Activated gamma-delta T cell treated with Interleukin-2 at 50 U/mL for 16 hours (primary cell): ENCODE measurements at regions not wholly inside any gene's neighbourhood (a gene's known extent, or its start where the extent isn't known, plus 50 kb on each side); places are given as distances from the start of the nearest gene placed in this dataset.

Source experiments
- DNase-seq: peaks from one replicate; pipeline ENCODE4 v3.0.0-alpha.2; 2020

- no peak for DNase-seq
Measured at GRCh38 chr3:87390821-87391220, 114.4 kb upstream of the POU1F1 start.

DNA sequence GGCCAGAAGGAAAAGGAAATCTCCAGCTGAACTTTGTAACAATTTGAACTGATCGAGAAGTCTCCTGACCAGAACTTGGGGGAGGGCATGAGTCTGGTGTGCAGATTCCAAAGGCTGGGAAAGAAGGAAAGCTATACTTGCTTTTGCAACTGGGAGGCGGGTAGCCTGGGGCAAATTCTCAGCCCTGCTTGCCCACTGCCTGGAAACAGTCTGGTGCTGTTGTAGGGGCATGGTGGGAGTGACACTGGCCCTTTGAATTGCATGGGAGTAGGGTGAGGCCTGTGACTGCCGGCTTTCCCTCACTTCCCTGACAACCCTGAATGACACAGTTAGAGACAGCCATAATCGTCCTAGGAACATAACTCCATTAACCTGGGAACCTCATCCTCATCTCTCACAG lies 114.0 kb upstream of the POU1F1 start:
- no peak for DNase-seq

- DNase-seq, result no peak
Measured at GRCh38 chr3:87375231-87375682, 98.9 kb upstream of the POU1F1 start.

DNA sequence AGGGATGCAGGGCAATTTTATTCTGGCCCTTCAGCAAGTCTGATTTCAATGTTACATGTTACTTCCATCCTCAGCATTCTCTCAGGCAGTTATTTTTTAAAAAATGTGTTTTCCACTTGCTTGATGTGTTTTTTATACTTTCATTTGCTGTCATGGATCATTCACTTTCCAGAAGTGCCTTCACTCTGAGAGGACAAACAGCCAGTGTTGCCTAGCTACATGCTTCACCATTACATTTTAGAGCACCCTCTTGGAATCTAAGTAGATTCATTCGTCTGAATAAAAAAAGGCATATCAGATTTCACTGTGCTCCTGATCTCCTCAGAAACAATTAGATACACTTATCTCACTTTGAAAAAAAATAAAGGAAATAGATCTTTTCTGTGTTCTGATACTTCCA lies 93.6 kb upstream of the POU1F1 start:
- no peak for DNase-seq

DNA sequence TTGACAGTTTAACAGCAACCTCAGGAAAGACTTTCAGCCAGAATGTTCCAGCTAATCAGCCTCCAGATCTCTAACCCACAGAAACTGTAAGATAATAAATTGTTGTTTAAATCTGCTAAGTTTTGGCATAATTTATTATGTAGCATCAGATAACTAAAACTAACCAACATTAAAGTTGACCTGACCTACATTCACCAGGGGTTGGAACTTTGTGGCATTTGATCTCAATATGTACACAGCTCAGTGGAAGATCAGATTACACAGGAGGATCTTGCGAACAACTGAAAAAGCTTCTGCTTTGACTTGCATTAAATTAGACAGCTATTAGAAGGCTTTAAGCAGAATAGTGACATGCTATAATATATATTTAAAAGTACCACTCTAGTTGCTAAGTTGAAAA lies 91.4 kb upstream of the POU1F1 start:
- no peak for DNase-seq

- no peak for DNase-seq
Measured at GRCh38 chr3:87363721-87364120, 87.3 kb upstream of the POU1F1 start.

GRCh38 chr3:87361956-87362355 lies 85.6 kb upstream of the POU1F1 start:
- no peak for DNase-seq

DNA sequence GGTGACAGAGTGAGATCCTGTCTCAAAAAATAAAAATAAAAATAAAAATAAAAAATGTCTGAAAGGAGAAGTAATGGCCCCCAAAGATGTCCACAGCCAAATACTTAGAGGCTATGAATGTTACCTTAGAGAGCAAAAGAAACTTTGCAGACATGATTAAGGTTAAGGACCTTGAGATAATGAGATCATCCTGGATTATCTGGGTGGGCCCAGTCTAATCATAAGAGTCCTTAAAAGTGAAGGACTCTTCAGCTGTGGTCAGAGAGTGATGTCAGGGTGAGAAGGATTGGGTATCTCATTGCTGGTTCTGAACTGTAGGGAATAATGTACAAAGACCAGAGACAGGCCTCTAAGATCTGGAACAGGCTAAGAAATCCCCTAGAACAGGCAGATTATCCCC lies 84.9 kb upstream of the POU1F1 start:
- DNase-seq, result no peak

DNA sequence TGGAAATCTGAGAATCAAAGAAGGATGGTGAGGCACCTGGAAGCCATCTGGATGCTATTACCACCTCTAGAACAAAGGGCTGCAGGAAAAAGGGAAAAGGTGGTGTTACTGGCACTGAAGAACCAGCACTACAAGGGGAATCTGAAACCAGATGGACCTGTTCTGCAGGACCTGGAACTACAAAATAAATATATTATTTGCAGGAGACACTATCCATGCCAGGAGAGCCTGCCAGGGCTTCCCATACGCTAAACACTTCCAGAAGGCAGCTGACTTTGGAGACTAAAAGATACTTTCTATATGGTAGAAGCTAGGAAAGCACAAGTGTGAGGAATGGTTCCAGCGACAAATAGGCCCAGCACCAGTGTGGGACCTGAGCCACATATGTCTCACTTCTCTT lies 83.4 kb upstream of the POU1F1 start:
- no peak for DNase-seq

DNA sequence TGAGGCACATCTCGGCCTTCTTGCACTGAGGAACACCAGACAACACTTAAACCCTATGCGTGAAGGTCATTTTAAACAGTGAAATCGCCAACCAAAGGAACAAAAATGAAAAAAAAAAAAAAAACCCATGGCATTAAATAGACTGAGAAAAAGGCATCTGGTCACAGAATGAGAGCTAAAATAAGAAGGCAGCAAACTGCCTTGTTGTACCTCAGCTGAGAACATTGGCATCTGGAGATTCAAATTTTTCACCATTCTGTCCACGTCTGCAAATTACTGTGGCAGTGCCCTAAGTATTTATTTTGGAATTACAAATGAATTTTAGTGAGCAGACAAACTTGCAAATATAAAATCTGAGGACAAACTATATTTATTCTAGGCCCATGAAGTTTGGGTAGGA lies 82.6 kb upstream of the POU1F1 start:
- DNase-seq, result no peak

DNA sequence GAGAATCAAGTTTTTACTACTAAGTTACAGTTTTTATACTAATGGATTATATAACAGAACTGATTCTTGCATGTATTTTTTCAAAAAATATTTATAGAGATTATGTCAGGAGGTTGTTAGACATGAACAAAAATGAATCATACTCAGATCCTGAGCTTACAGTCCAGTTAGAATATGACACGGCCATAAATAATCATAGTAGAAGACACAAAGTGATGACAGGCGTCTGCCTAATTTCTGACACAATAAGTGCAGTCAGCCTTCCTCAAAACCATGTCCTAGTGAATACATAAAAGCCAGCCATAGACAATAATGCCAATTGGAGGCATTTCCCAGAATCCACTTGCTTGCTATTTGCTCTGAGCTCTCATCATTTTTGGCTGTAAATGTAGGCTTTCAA lies 81.7 kb upstream of the POU1F1 start:
- no peak for DNase-seq

DNA sequence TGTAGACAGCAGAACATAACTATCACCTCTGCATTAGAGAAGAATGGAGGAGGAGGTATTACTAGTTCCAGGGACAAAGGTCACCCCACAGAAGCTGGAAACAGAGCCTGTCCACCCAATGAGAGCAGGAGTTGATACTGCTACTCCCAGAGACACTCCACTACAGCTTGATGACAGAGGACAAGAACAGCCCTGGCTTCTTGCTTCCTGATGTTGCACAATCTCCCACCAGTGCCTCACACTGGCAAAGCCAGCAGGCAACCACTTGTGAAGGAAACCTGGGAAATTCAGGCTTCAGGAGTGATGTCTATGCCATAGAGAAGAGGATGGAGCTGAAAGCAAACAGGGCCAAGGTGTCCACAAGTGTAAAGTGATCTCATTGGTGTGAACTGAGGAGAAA lies 78.0 kb upstream of the POU1F1 start:
- no peak for DNase-seq

DNA sequence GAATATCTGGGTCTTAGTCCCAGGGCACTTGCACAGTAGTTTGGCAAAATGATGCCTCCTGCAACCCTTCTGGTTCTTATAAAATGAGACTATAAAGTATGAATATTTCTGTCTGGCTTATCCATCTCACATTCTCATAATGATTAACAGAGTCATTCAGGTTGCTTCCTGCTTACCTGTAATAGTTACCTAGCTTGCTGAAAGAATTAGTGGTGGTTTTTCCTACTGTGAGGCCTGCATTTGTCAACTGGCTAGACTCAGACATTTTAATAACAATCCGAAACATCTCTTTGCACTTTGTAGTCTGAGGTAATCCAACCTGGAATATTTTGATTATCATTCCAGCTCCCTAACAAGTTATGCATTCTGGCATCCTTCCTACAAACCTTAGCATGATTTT lies 75.6 kb upstream of the POU1F1 start:
- no peak for DNase-seq

GRCh38 chr3:87350367-87351199 lies 74.2 kb upstream of the POU1F1 start:
- peak; percentile 23 for DNase-seq

- DNase-seq, result no peak
Measured at GRCh38 chr3:87349833-87350232, 73.4 kb upstream of the POU1F1 start.

DNA sequence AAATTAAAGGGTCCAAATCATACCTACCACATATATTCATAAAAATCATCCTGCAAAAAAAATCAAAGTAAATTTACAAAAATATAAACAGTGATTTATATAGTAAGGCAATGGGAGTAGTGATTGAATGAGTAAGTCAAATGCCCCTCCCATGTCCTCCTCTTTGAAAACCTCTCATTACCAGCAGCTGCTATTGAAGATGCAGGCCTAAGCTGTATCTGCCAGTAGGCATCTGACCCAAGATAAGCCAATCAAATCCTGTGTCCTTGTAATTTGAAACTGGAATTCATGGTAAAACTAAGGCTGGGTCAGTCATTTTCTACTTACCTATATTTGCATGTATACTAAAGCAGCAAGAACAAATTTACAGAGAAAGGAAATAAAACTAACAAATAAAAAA lies 60.4 kb upstream of the POU1F1 start:
- DNase-seq, result no peak

DNA sequence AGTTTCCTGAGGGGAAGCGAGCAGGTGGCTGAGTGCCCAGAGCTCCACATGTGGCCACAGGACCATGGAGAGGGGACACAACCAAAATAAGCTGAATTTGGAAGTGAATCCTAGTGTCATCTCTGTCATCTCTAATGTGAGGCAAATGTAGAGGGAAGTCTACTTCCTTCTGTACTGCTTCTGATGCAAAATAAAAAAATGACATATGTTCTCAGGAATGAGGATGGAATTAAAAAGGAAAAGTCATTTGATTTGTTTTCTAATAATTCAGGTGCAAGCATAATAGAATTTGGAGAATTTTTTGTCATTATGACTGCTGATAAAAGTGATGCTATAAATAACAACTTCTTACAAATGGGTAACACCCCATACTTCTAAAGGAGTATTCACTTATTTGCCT lies 59.5 kb upstream of the POU1F1 start:
- no peak for DNase-seq

DNA sequence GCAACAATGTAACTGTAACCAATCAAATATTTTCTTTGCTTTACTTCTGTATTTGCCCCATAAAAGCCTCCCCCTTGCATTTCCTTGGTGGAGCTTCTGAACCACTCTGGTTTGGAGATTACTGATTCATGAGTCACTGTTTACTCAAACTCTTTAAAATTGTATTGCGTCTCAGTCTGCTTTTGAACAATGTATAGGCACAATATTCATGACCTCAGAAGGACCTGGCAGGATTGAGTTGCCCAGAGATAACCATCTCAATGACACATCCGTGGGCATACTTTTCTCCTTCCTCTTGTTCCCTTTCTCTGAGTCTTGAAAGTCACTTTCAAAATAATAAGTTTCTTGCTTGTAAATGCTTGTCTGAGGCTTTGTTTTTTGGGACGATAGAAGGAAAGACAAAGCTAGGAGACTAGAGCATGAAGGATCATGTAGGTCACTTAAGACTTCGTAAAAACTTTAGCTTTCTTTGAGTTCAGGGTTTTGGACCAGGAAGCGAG lies 57.1 kb upstream of the POU1F1 start:
- no peak for DNase-seq

DNA sequence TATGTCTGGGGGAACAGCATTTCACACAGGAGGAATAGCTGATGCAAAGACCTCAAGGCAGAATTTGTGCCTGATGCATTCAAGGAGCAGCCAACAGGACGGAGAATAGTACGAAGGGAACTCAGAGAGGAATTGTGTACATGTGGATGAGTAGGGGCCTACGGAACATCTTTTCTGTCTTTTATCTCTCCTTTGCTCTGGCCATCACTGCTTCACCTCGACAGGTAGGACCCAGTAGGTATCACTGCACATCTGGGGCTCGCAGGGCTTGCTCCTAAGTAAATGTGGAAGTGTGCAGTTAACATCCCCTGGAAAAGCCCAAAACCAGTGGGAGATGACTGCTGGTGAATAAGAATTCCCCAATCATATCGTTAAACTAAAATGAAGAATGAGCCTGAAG lies 56.4 kb upstream of the POU1F1 start:
- no peak for DNase-seq

- no peak for DNase-seq
Measured at GRCh38 chr3:87329065-87329464, 52.7 kb upstream of the POU1F1 start.
